ENCODE measurements at regions not wholly inside any gene's neighbourhood (a gene's known extent, or its start where the extent isn't known, plus 50 kb on each side); places are given as distances from the start of the nearest gene placed in this dataset.

GRCh38 chr15:70566047-70566835, 197.1 kb downstream of the UACA start:
- no peak for TF ChIP-seq CTCF (IDR thresholded peaks at IDR 0.05)
- no peak for FAIRE-seq
- no peak overlapping the region for H3K27ac ChIP-seq
- ATAC-seq = no peak
- H3K36me3 ChIP-seq = no peaks in the 10 kb centered on the region
- 61 to 63% methylated on average over 14 of the region's 14 CpGs for WGBS, 2 donors
- H3K9me3 ChIP-seq = no peaks in the 10 kb centered on the region
- peaks cover 0 to 5% (median 0%) of the 10 kb centered on the region in 4 donors for H3K27me3 ChIP-seq
- DNase-seq = no peak
- intact Hi-C loops (cut with DNase I) = no loop called here
- H3K4me1 ChIP-seq = no peaks in the 10 kb centered on the region
- no peak overlapping the region for H3K4me3 ChIP-seq

GRCh38 chr15:70563561-70564095, 199.7 kb downstream of the UACA start:
- no peaks in the 10 kb centered on the region for H3K36me3 ChIP-seq
- intact Hi-C loops (cut with DNase I) = no loop called here
- DNase-seq (no peak), ATAC-seq (no peak), FAIRE-seq (no peak)
- TF ChIP-seq CTCF (IDR thresholded peaks at IDR 0.05) = no peak
- H3K27ac ChIP-seq = no peak overlapping the region
- H3K27me3 ChIP-seq = peaks cover 0 to 5% (median 0%) of the 10 kb centered on the region in 4 donors
- H3K4me3 ChIP-seq = no peak overlapping the region
- 85 to 87% methylated on average over 6 of the region's 6 CpGs for WGBS, 2 donors
- H3K9me3 ChIP-seq = no peaks in the 10 kb centered on the region
- no peaks in the 10 kb centered on the region for H3K4me1 ChIP-seq

- H3K27ac ChIP-seq = no peak overlapping the region
- no peaks in the 10 kb centered on the region for H3K36me3 ChIP-seq
- FAIRE-seq (no peak), ATAC-seq (no peak), DNase-seq (no peak)
- peaks cover 0 to 1% (median 0%) of the 10 kb centered on the region in 4 donors for H3K27me3 ChIP-seq
- H3K4me1 ChIP-seq = no peaks in the 10 kb centered on the region
- H3K4me3 ChIP-seq = no peak overlapping the region
- no peaks in the 10 kb centered on the region for H3K9me3 ChIP-seq
- TF ChIP-seq CTCF (IDR thresholded peaks at IDR 0.05) = no peak
- intact Hi-C loops (cut with DNase I) = no loop called here
- 62 to 65% methylated on average over 2 of the region's 2 CpGs for WGBS, 2 donors
Observed at GRCh38 chr15:70562906-70563305, 200.5 kb downstream of the UACA start.

GRCh38 chr15:70561885-70562284, 201.5 kb downstream of the UACA start:
- H3K9me3 ChIP-seq = no peaks in the 10 kb centered on the region
- H3K27ac ChIP-seq = no peak overlapping the region
- H3K27me3 ChIP-seq = no peaks in the 10 kb centered on the region
- FAIRE-seq (no peak), DNase-seq (no peak), ATAC-seq (no peak)
- H3K36me3 ChIP-seq = no peaks in the 10 kb centered on the region
- intact Hi-C loops (cut with DNase I) = no loop called here
- H3K4me3 ChIP-seq = no peak overlapping the region
- 78 to 88% methylated on average over 7 of the region's 7 CpGs for WGBS, 2 donors
- TF ChIP-seq CTCF (IDR thresholded peaks at IDR 0.05) = no peak
- H3K4me1 ChIP-seq = no peaks in the 10 kb centered on the region
